Neural progenitor cell (in vitro differentiated cells): ENCODE measurements at regions not wholly inside any gene's neighbourhood (a gene's known extent, or its start where the extent isn't known, plus 50 kb on each side); places are given as distances from the start of the nearest gene placed in this dataset.

Experiments used
- CTCF ChIP-seq: fragments of 200-600 bp; sonication (generic); IDR thresholded peaks from 2 replicates; pipeline ENCODE4 v1.5.1; 2017; ENCODE audit warnings: antibody characterized with exemption, mild to moderate bottlenecking
- EZH2 ChIP-seq: fragments of 200-600 bp; sonication (generic); IDR thresholded peaks from 2 replicates; pipeline ENCODE4 v1.6.1; 2017; ENCODE audit warnings: antibody characterized with exemption, mild to moderate bottlenecking, moderate library complexity
- EZH2phosphoT487 ChIP-seq: fragments of 200-600 bp; sonication (generic); IDR thresholded peaks from 2 replicates; pipeline ENCODE4 v1.6.1; 2017; ENCODE audit warnings: antibody characterized with exemption

- TF ChIP-seq CTCF (no peak), EZH2 (no peak), EZH2phosphoT487 (no peak)
These were observed 127.3 kb upstream of the KLF3 start for GRCh38 chr4:38536716-38537115.
